Activated effector memory CD4-positive, alpha-beta T cell treated with anti-CD3 and anti-CD28 coated beads, Interleukin-2, amount 50 U/mL, for 16 hours (primary cell): ENCODE measurements at regions not wholly inside any gene's neighbourhood (a gene's known extent, or its start where the extent isn't known, plus 50 kb on each side); places are given as distances from the start of the nearest gene placed in this dataset.

Experiments used
- DNase-seq: peaks from one replicate; pipeline ENCODE4 v3.0.0-alpha.2; 2020

GRCh38 chr13:111844222-111844671, 222.7 kb upstream of the SOX1 start:
- DNase-seq = no peak

- DNase-seq = no peak
Observed at GRCh38 chr13:111844682-111845081, 222.3 kb upstream of the SOX1 start.

GRCh38 chr13:111845621-111846351, 221.2 kb upstream of the SOX1 start:
- no peak for DNase-seq

GRCh38 chr13:111846391-111847159, 220.4 kb upstream of the SOX1 start:
- no peak for DNase-seq

- no peak for DNase-seq
Observed at GRCh38 chr13:111847964-111848363, 219.0 kb upstream of the SOX1 start.

- DNase-seq = no peak
Observed at GRCh38 chr13:111850458-111850857, 216.5 kb upstream of the SOX1 start.

GRCh38 chr13:111850976-111851375, 216.0 kb upstream of the SOX1 start:
- no peak for DNase-seq

GRCh38 chr13:111852725-111853518, 214.0 kb upstream of the SOX1 start:
- DNase-seq = no peak

- no peak for DNase-seq
Observed at GRCh38 chr13:111853721-111854120, 213.2 kb upstream of the SOX1 start.

GRCh38 chr13:111854403-111854802, 212.5 kb upstream of the SOX1 start:
- no peak for DNase-seq

GRCh38 chr13:111855191-111855590, 211.8 kb upstream of the SOX1 start:
- DNase-seq = no peak

- no peak for DNase-seq
Observed at GRCh38 chr13:111855786-111856185, 211.2 kb upstream of the SOX1 start.

- DNase-seq = no peak
Observed at GRCh38 chr13:111856571-111856970, 210.4 kb upstream of the SOX1 start.

GRCh38 chr13:111857336-111857735, 209.6 kb upstream of the SOX1 start:
- DNase-seq = no peak

- DNase-seq = no peak
Observed at GRCh38 chr13:111857846-111858560, 208.9 kb upstream of the SOX1 start.

GRCh38 chr13:111858571-111858970, 208.4 kb upstream of the SOX1 start:
- DNase-seq = no peak

GRCh38 chr13:111859354-111860230, 207.4 kb upstream of the SOX1 start:
- no peak for DNase-seq

- DNase-seq = no peak
Observed at GRCh38 chr13:111860231-111860552, 206.8 kb upstream of the SOX1 start.

- no peak for DNase-seq
Observed at GRCh38 chr13:111861319-111861718, 205.6 kb upstream of the SOX1 start.

GRCh38 chr13:111861766-111862366, 205.1 kb upstream of the SOX1 start:
- DNase-seq = no peak
